NCI-H1436 (cell line): ENCODE measurements at regions not wholly inside any gene's neighbourhood (a gene's known extent, or its start where the extent isn't known, plus 50 kb on each side); places are given as distances from the start of the nearest gene placed in this dataset.
"Not testable (repeated sequence)": the region's sequence is repeated elsewhere in the genome, so short reads cannot be mapped to it uniquely, and the experiment has no call there.

Experiments
- DNase-seq: peaks from one replicate; lab custom pipeline; 2025; lab: John Stamatoyannopoulos, UW

DNA sequence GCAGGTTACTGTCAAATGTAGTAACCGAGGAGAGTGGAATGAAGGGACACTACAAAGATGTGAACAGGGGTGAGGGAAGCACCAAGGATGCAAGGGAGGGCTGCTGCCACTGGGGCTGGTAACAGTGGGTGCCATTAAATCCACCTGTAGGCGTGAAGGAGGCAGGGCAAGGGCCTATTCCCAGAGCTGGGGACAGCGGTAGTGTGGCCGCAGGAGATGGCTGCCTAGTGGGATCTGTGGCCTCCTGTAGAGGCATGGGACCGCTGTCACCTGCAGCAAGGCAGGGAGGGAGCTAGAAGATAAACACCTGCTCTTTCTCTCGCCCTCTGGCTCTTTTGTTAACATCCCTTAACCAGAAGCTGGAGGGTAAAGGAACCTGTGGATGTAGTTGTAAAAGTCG lies 80.5 kb upstream of the CNIH3 start:
- DNase-seq: no peak

DNA sequence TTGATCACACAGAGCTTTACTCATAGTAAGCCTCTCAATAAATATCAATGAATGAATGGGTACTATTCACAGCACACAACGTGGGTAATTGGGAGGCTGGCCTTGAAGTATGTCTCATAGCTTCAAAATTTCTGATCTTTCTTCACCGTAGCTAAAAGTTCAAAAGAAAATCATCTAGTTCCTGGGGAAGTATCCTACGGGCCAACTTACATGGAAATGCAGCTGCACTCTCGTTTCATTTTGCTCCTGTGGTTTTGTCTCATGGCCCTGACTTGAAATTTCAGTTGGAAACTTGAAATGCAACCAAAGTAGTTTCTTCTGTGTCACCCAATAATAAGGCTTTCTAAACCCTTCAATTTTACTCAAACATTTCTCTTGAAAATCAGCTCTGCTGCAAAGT lies 76.1 kb upstream of the CNIH3 start:
- no peak for DNase-seq

DNA sequence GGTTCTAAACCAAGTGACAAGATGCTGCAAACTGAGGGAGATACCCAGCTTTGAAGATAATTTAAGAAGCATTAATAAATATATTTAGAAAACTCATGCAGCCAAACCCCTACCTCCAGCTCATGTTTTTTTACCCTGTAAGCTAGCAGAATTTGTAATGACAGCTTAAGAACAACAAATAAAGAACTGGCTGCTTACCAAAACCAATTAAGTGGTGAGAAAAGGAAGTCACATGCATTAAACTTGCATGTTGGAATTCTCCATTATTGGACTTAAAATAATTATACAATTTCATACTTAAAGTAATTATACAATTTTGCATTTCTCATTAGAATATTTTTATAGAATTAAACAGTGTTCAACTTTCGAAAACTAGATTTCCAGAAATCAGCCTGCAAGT lies 75.6 kb upstream of the CNIH3 start:
- DNase-seq: peak; percentile 8

- DNase-seq: no peak
These were observed 74.9 kb upstream of the CNIH3 start for GRCh38 chr1:224541072-224541790.

DNA sequence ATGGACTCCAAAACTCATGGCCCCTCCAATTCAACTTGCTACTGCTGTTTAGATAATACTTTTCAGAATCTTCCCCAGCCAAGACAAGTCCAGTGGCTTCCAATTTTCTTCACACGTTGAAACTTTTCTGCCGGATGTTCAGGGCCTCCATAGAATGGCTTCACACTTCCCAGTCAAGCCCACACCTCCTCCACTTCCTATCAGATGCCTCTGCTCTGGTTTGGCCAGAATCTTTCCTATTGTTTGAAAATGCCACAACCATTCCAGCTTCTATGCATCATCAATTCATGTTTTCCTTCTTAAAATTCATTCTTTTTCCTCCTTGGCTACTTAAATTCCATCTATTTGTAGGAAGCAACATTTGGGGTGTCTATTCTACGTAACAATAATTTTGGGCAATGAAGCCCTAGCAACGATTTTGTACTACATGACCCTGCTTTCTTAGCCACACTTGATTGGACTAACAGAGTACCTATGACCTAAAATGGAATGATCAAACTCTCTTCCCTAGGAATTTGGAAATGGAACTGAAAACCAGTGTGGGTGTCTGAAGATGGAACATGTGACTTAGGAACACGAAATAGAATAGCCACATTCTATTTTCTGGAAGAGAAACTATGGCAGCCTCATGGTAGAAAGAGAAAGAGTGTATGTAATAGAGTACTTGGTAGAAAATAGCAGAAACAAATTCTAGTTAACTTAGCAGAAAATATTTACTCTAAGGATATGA lies 74.1 kb upstream of the CNIH3 start:
- no peak for DNase-seq

DNA sequence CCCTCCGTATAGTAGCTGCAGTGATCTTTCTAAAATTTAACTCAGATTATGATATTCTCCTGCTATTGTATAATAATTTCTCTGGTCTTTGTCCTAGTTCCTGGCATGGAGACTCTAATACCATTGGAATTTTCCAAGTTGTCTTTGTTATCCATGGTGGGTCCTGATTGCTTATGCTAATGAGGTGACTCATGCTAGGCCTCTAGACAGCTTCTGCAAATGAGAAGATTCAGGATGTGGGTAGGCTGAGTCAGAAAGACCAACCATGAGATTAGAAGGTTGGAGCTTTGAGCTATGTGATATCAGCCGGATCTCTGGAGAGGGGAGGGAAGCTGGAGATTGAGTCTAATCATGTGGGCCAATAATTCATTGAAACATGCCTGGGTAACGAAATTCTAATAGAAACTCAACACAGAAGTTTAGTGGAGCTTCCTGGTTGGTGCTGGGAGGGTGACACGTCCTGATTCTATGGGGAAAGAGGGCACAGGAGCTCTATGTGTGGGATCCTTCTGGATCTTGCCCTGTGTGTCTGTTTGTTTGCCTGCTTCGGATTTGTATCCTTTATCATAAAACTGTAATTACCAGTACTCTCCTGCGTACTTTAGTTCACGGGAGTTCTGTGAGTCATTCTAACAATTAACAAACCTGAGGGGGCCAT lies 73.2 kb upstream of the CNIH3 start:
- no peak for DNase-seq

- no peak for DNase-seq
These were observed 72.7 kb upstream of the CNIH3 start for GRCh38 chr1:224543453-224543852.

DNA sequence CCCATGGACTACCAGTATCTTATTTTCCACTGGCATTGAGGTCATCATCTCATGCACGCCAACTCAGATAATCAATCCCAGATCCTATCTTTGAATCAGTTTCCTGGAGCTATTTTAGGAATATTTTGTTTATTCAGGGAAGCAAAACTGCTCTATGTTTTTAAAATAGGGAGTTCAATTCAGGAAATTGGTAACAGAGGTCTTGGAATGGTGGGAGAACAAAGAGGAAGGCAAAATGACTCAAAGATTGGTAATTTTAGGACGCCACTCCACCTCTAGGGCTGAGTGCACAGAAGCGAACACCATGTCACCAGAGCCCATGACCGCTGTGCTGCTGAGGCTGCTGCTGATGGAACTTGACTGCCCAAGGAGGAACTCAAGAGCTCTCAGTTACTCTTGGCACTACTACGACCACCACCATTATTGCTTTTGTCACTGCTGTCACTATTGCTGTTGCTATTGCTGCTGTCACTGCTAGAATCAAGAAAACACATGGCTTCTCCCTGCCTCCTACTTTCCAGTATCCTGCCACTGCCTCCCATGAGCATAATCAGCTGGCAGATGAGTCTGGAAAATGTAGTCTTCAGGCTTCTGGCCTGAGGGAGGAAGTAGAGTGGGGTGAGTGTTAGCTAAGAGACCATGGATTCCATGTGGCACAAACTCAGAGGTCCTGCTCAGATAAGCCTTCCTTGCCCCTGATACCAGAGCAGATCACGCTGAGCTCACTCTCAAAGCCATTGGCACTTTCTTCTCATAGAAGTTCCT lies 71.6 kb upstream of the CNIH3 start:
- DNase-seq: no peak

- DNase-seq: no peak
These were observed 70.5 kb upstream of the CNIH3 start for GRCh38 chr1:224545571-224545970.

DNA sequence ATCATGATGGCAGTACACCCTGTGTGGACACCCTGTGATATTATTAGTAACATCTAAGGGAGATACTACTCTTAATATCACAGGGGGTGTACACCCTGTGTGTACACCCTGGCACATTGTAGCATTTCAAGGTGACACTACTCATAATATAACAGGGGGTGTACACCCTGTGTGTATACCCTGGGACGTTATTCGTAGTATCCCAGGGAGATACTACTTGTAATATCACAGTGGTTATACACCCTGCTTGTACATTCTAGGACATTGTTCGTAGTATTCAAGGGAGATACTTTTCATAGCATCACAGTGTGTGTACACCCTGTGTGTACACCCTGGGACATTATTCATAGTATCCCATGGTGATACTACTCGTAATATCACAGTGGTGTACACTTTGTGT lies 67.4 kb upstream of the CNIH3 start:
- DNase-seq: no peak

GRCh38 chr1:224551189-224551588 lies 64.9 kb upstream of the CNIH3 start:
- DNase-seq: not testable (repeated sequence)

- DNase-seq: no peak
These were observed 62.1 kb upstream of the CNIH3 start for GRCh38 chr1:224554056-224554455.

DNA sequence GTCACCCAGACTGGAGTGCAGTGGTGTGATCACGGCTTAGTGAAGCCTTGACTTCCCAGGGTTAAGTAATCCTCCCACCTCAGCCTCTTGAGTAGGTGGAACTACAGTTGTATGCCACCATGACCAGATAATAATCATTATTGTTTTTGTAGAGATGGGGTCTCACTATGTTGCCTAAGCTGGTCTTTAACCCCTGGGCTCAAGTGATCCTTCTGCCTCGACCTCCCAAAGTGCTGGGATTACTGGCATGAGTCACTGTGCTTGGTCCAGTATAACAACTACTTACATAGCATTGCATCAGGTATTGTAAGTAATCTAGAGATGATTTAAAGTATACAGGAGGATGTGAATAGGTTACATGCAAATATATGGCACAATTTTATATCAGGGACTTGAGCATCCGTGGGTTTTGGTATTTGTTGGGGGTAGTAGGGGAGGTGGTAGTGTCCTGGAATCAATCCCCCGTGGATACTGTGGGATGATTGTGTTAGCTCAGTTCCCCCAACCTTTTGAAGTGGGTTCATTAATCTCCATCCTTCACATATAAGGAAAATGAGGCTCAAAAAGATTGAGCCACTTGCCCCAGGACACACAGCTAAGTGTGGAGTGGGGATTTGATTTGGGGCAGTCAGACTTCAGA lies 61.4 kb upstream of the CNIH3 start:
- DNase-seq: no peak

DNA sequence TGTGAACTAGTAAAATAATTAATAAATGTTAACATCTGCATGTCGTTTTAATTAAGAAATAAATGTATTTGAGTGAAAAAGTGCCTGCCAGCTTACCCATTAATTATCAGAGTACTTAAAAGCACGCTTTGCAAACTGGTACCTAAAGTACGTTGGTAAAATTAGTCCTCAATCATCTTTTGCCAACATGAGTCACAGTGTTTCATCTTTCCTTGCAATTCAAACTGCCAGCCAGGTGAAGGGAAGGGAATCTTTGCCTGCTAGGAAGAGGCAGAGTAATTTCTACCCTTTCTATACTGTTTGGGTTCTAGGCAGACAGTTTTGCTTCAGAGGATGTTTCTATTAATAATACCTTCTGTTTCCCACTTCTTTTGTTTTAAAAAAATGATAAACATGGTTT lies 57.2 kb upstream of the CNIH3 start:
- DNase-seq: no peak

DNA sequence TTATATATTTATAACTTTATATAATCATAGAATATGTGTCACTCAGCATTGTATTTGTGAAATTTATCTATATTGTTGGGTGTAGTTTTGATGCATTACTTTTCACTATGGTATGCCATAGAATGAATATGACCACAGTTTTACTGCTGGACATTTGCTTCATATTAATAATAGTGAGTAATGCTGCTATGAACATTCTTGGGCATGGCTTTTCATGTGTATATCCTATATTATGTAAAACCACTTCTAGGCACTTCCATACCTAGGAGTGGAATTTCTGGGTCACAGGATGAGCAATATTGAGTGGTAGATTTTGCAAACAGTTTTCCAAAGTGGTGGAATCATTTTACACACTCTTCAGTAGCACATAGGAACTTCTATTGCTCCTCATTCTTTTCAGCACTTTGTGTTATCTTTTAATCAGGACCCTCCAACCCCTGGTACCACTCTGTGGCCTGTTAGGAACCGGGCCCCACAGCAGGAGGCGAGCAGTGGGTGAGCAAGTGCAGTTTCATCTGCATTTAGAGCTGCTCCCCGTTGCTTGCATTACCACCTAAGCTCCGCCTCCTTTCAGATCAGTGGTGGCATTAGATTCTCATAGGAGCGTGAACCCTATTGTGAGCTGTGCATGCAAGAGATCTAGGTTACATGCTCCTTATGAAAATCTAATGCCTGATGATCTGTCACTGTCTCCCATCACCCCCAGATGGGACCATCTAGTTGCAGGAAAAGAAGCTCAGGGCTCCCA lies 56.0 kb upstream of the CNIH3 start:
- DNase-seq: no peak

GRCh38 chr1:224562881-224563280 lies 53.2 kb upstream of the CNIH3 start:
- not testable (repeated sequence) for DNase-seq

- no peak for DNase-seq
These were observed 52.5 kb upstream of the CNIH3 start for GRCh38 chr1:224563666-224564065.

GRCh38 chr1:224564454-224565084 lies 51.5 kb upstream of the CNIH3 start:
- DNase-seq: no peak

DNA sequence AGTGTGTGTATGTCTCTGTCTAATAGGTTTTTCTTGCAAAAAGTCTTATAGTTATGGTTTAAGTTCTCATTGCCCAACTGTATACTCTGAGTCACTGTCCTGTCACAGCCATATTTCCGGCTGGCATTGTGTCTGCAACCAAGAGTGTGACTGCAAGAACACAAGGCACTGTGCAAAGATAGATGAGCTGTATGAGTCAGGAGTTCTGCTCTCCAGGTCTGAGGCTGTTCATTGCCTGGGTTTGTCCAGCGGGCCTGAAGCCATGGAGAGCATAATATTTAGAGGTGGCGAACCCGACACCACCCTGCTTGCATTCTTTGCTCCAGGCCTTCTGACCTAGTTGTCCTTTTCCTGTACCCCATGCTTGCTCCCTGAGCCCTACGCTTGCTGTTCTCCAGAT lies 50.9 kb upstream of the CNIH3 start:
- no peak for DNase-seq

DNA sequence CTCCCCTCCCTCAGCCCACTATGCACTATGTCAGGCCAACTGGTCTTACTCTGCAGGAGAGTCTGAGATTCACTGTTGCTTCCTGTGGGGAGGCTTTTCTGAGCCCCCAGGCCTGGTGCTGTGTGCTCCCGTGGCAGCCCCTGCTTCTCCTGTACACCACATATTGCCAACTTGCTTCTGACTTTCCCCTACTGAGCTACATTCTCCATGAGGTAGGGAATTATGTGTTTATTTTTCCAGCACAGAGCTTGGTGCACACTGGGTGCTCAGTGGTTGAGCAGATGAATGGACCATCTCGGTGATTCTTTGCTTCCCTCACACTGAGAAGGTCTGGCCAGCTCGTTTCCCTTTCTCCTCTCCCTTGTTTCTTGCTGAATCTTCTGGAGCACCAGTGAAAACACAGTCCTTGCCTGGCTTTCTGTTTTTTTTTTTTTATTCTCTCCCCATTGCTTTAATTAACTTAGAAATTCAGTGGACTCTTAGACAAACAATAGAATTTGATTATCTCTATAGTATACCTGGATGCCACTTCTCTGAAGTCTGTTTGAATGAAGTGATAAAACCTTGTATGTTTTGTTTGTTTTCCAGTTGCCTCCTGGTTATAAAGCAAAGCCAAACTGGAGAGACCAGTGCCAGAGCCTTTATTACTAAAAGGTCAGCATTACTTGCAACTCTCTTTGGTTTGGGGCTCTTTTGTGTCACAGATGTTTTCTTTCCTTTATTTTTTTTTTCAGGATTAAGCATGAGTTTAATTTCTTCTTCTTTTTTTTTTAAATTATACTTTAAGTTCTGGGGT lies 50.3 kb upstream of the CNIH3 start:
- no peak for DNase-seq
